ENCODE measurements at regions not wholly inside any gene's neighbourhood (a gene's known extent, or its start where the extent isn't known, plus 50 kb on each side); places are given as distances from the start of the nearest gene placed in this dataset.

DNA sequence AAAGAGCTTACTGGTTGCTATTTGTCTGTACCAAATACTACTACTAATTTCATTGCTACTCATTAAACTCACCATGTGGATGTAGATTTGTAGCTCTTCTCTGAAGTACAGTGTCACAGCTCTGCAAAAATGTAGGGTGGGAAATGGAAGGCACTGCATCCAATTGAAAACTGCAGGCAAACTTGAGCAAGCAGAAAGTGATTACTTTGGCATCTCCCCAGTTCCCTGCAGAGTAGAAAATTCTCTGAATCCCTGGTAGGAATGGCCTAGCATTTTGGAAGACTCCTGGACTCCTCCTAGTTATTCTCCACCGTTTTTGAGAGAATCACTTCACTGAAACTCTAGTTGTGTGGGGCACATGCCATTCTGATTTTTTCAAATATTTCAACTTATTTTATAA lies 239.1 kb downstream of the DIO2 start (continued):
- TF ChIP-seq POLR2AphosphoS5 (IDR thresholded peaks at IDR 0.05; ENCODE audit: low read depth) (no peak), EZH2 (IDR thresholded peaks at IDR 0.05; ENCODE audit: low read depth, unreplicated experiment) (no peak)
- TF ChIP-seq, protein P1, sequence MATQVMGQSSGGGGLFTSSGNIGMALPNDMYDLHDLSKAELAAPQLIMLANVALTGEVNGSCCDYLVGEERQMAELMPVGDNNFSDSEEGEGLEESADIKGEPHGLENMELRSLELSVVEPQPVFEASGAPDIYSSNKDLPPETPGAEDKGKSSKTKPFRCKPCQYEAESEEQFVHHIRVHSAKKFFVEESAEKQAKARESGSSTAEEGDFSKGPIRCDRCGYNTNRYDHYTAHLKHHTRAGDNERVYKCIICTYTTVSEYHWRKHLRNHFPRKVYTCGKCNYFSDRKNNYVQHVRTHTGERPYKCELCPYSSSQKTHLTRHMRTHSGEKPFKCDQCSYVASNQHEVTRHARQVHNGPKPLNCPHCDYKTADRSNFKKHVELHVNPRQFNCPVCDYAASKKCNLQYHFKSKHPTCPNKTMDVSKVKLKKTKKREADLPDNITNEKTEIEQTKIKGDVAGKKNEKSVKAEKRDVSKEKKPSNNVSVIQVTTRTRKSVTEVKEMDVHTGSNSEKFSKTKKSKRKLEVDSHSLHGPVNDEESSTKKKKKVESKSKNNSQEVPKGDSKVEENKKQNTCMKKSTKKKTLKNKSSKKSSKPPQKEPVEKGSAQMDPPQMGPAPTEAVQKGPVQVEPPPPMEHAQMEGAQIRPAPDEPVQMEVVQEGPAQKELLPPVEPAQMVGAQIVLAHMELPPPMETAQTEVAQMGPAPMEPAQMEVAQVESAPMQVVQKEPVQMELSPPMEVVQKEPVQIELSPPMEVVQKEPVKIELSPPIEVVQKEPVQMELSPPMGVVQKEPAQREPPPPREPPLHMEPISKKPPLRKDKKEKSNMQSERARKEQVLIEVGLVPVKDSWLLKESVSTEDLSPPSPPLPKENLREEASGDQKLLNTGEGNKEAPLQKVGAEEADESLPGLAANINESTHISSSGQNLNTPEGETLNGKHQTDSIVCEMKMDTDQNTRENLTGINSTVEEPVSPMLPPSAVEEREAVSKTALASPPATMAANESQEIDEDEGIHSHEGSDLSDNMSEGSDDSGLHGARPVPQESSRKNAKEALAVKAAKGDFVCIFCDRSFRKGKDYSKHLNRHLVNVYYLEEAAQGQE (IDR thresholded peaks at IDR 0.05; ENCODE audit: unreplicated experiment), result no peak
- TF ChIP-seq, protein P2, sequence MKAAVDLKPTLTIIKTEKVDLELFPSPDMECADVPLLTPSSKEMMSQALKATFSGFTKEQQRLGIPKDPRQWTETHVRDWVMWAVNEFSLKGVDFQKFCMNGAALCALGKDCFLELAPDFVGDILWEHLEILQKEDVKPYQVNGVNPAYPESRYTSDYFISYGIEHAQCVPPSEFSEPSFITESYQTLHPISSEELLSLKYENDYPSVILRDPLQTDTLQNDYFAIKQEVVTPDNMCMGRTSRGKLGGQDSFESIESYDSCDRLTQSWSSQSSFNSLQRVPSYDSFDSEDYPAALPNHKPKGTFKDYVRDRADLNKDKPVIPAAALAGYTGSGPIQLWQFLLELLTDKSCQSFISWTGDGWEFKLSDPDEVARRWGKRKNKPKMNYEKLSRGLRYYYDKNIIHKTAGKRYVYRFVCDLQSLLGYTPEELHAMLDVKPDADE (IDR thresholded peaks at IDR 0.05), result no peak

DNA sequence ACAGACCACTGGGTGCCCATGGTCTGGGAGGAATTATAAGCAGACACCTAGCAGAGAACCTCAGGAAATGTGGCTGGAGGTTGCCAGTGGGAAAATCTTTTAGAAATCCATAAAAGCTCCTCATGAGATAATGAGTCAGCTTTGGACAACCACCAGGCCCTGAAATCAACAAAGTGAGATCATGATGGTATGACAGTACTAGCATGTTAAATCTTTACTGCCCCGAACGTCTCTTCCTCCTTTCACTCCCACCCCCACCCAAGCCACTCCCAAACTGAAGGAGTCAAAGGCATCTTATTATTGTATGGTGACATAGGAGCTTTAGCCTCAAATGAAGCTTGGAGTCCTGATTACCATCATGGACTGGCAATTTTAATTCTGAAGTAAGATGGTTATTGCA lies 240.0 kb downstream of the DIO2 start:
- ATAC-seq (no peak), DNase-seq (ENCODE audit: low spot score) (no peak)
- Mint-ChIP-seq H3K9me3 (no peaks in the 10 kb centered on the region), H3K4me3 (no peak overlapping the region), H3K27ac (no peak overlapping the region), H3K4me1 (peaks cover 2% of the 10 kb centered on the region; the same call in 2 of the 3 replicates), H3K27me3 (ENCODE audit: insufficient read depth, low read depth, poor library complexity) (no peaks in the 10 kb centered on the region), H3K36me3 (ENCODE audit: low read depth) (no peaks in the 10 kb centered on the region)
- Histone ChIP-seq H3K4me3 (no peak overlapping the region), H3K4me2 (no peak overlapping the region), H2AFZ (no peak overlapping the region), H3K9me2 (ENCODE audit: insufficient read depth) (no peaks in the 10 kb centered on the region), H4K20me1 (replicated peaks; ENCODE audit: insufficient read depth) (no peaks in the 10 kb centered on the region), H3K79me2 (replicated peaks; ENCODE audit: insufficient read depth) (no peaks in the 10 kb centered on the region), H3K27me3 (ENCODE audit: insufficient read depth) (no peaks in the 10 kb centered on the region), H3K36me3 (ENCODE audit: insufficient read depth) (no peaks in the 10 kb centered on the region), H3K4me1 (ENCODE audit: insufficient read depth) (no peaks in the 10 kb centered on the region), H3K27ac (ENCODE audit: low read depth) (no peak overlapping the region), H3F3A (replicated peaks; ENCODE audit: low read depth) (no peaks in the 10 kb centered on the region)
- TF ChIP-seq CREB1 (CRISPR knock-in tag; IDR thresholded peaks at IDR 0.05; ENCODE audit: low read depth), result no peak
- TF ChIP-seq, protein P3, sequence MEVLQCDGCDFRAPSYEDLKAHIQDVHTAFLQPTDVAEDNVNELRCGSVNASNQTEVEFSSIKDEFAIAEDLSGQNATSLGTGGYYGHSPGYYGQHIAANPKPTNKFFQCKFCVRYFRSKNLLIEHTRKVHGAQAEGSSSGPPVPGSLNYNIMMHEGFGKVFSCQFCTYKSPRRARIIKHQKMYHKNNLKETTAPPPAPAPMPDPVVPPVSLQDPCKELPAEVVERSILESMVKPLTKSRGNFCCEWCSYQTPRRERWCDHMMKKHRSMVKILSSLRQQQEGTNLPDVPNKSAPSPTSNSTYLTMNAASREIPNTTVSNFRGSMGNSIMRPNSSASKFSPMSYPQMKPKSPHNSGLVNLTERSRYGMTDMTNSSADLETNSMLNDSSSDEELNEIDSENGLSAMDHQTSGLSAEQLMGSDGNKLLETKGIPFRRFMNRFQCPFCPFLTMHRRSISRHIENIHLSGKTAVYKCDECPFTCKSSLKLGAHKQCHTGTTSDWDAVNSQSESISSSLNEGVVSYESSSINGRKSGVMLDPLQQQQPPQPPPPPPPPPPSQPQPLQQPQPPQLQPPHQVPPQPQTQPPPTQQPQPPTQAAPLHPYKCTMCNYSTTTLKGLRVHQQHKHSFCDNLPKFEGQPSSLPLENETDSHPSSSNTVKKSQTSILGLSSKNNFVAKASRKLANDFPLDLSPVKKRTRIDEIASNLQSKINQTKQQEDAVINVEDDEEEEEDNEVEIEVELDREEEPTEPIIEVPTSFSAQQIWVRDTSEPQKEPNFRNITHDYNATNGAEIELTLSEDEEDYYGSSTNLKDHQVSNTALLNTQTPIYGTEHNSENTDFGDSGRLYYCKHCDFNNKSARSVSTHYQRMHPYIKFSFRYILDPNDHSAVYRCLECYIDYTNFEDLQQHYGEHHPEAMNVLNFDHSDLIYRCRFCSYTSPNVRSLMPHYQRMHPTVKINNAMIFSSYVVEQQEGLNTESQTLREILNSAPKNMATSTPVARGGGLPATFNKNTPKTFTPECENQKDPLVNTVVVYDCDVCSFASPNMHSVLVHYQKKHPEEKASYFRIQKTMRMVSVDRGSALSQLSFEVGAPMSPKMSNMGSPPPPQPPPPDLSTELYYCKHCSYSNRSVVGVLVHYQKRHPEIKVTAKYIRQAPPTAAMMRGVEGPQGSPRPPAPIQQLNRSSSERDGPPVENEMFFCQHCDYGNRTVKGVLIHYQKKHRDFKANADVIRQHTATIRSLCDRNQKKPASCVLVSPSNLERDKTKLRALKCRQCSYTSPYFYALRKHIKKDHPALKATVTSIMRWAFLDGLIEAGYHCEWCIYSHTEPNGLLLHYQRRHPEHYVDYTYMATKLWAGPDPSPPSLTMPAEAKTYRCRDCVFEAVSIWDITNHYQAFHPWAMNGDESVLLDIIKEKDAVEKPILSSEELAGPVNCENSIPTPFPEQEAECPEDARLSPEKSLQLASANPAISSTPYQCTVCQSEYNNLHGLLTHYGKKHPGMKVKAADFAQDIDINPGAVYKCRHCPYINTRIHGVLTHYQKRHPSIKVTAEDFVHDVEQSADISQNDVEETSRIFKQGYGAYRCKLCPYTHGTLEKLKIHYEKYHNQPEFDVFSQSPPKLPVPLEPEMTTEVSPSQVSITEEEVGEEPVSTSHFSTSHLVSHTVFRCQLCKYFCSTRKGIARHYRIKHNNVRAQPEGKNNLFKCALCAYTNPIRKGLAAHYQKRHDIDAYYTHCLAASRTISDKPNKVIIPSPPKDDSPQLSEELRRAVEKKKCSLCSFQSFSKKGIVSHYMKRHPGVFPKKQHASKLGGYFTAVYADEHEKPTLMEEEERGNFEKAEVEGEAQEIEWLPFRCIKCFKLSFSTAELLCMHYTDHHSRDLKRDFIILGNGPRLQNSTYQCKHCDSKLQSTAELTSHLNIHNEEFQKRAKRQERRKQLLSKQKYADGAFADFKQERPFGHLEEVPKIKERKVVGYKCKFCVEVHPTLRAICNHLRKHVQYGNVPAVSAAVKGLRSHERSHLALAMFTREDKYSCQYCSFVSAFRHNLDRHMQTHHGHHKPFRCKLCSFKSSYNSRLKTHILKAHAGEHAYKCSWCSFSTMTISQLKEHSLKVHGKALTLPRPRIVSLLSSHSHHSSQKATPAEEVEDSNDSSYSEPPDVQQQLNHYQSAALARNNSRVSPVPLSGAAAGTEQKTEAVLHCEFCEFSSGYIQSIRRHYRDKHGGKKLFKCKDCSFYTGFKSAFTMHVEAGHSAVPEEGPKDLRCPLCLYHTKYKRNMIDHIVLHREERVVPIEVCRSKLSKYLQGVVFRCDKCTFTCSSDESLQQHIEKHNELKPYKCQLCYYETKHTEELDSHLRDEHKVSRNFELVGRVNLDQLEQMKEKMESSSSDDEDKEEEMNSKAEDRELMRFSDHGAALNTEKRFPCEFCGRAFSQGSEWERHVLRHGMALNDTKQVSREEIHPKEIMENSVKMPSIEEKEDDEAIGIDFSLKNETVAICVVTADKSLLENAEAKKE (CRISPR knock-in tag; IDR thresholded peaks at IDR 0.05), result no peak
- TF ChIP-seq, protein P1 (IDR thresholded peaks at IDR 0.05; ENCODE audit: unreplicated experiment), result no peak
